ENCODE measurements at regions not wholly inside any gene's neighbourhood (a gene's known extent, or its start where the extent isn't known, plus 50 kb on each side); places are given as distances from the start of the nearest gene placed in this dataset.

- Histone ChIP-seq H2AFZ (ENCODE audit: low read length) (no peak overlapping the region), H3K27me3 (ENCODE audit: control insufficient read depth in 3 of 3, insufficient read depth in 3 of 3, low read depth in 1 of 3, low read length in 3 of 3) (peaks cover 0 to 35% (median 0%) of the 10 kb centered on the region in 3 experiments), H2BK12ac (ENCODE audit: low read length) (no peak overlapping the region), H3K36me3 (replicated peaks in 1 of 2; ENCODE audit: control insufficient read depth in 2 of 2, insufficient read depth in 2 of 2, low read length in 2 of 2) (no peaks in the 10 kb centered on the region), H3K9me3 (replicated peaks in 1 of 2; ENCODE audit: control insufficient read depth in 2 of 2, insufficient read depth in 1 of 2, low read depth in 1 of 2, low read length in 2 of 2) (no peaks in the 10 kb centered on the region), H3K79me1 (ENCODE audit: low read depth, low read length) (no peaks in the 10 kb centered on the region), H3K27ac (replicated peaks; ENCODE audit: low read length) (no peak overlapping the region), H3K14ac (ENCODE audit: low read length) (peak overlapping the region; percentile 60), H4K91ac (ENCODE audit: low read depth, low read length, poor library complexity) (no peak overlapping the region), H3K23ac (ENCODE audit: low read depth, low read length, poor library complexity) (no peak overlapping the region), H2BK15ac (ENCODE audit: low read length) (no peak overlapping the region), H3K4me2 (ENCODE audit: insufficient read depth, low read length, poor library complexity, severe bottlenecking) (no peak overlapping the region), H3K18ac (ENCODE audit: low read length) (peak overlapping the region; percentile 58), H3K4me3 (ENCODE audit: low read length in 2 of 2) (no peak overlapping the region), H3K4ac (ENCODE audit: low read length) (no peak overlapping the region), H3K9ac (ENCODE audit: low read depth, low read length, poor library complexity) (no peak overlapping the region), H2BK120ac (ENCODE audit: low read depth, low read length) (peak overlapping the region; percentile 72), H3K4me1 (ENCODE audit: control insufficient read depth in 2 of 2, insufficient read depth in 1 of 2, low read depth in 1 of 2, low read length in 2 of 2) (peaks cover 0 to 4% of the 10 kb centered on the region in 2 donors), H2AK5ac (ENCODE audit: low read depth, low read length) (no peak overlapping the region), H2BK5ac (ENCODE audit: low read length) (no peak overlapping the region), H4K8ac (ENCODE audit: low read depth, low read length) (no peak overlapping the region)
- DNase-seq (ENCODE audit: low spot score), result no peak
- no CpG with 5 or more reads among the region's 2 CpGs for WGBS, 2 donors (ENCODE audit: extremely low coverage in 2 of 2, insufficient read length in 2 of 2, insufficient replicate concordance in 1 of 2)
Measured at GRCh38 chr5:135231289-135231688, 167.7 kb downstream of the MACROH2A1 start.

- H2BK120ac ChIP-seq (ENCODE audit: low read depth, low read length), result no peak overlapping the region
Measured at GRCh38 chr5:135230251-135230925, 168.6 kb downstream of the MACROH2A1 start.

GRCh38 chr5:135229679-135230132 lies 169.3 kb downstream of the MACROH2A1 start:
- H3K4me2 ChIP-seq (ENCODE audit: insufficient read depth, low read length, poor library complexity, severe bottlenecking), result no peak overlapping the region
- H3K27ac ChIP-seq (replicated peaks; ENCODE audit: low read length), result no peak overlapping the region
- H3K14ac ChIP-seq (ENCODE audit: low read length), result no peak overlapping the region
- no CpG with 5 or more reads among the region's 4 CpGs for WGBS, 2 donors (ENCODE audit: extremely low coverage in 2 of 2, insufficient read length in 2 of 2, insufficient replicate concordance in 1 of 2)
- no peak overlapping the region for H3K9ac ChIP-seq (ENCODE audit: low read depth, low read length, poor library complexity)
- H4K91ac ChIP-seq (ENCODE audit: low read depth, low read length, poor library complexity), result no peak overlapping the region
- H3K79me1 ChIP-seq (ENCODE audit: low read depth, low read length), result no peaks in the 10 kb centered on the region
- peak overlapping the region; percentile 29 for H4K8ac ChIP-seq (ENCODE audit: low read depth, low read length)
- H2AFZ ChIP-seq (ENCODE audit: low read length), result no peak overlapping the region
- no peak overlapping the region for H2BK12ac ChIP-seq (ENCODE audit: low read length)
- H2AK5ac ChIP-seq (ENCODE audit: low read depth, low read length), result peak overlapping the region; percentile 3
- no peak for DNase-seq (ENCODE audit: low spot score)
- H3K18ac ChIP-seq (ENCODE audit: low read length), result no peak overlapping the region
- peaks cover 0 to 4% of the 10 kb centered on the region in 2 donors for H3K4me1 ChIP-seq (ENCODE audit: control insufficient read depth in 2 of 2, insufficient read depth in 1 of 2, low read depth in 1 of 2, low read length in 2 of 2)
- H2BK120ac ChIP-seq (ENCODE audit: low read depth, low read length), result no peak overlapping the region
- no peak overlapping the region for H3K4ac ChIP-seq (ENCODE audit: low read length)
- H3K36me3 ChIP-seq (replicated peaks in 1 of 2; ENCODE audit: control insufficient read depth in 2 of 2, insufficient read depth in 2 of 2, low read length in 2 of 2), result no peaks in the 10 kb centered on the region
- H3K9me3 ChIP-seq (replicated peaks in 1 of 2; ENCODE audit: control insufficient read depth in 2 of 2, insufficient read depth in 1 of 2, low read depth in 1 of 2, low read length in 2 of 2), result no peaks in the 10 kb centered on the region
- H3K27me3 ChIP-seq (ENCODE audit: control insufficient read depth in 3 of 3, insufficient read depth in 3 of 3, low read depth in 1 of 3, low read length in 3 of 3), result peaks cover 0 to 35% (median 0%) of the 10 kb centered on the region in 3 experiments
- H2BK5ac ChIP-seq (ENCODE audit: low read length), result no peak overlapping the region
- no peak overlapping the region for H2BK15ac ChIP-seq (ENCODE audit: low read length)
- H3K4me3 ChIP-seq (ENCODE audit: low read length in 2 of 2), result no peak overlapping the region
- H3K23ac ChIP-seq (ENCODE audit: low read depth, low read length, poor library complexity), result no peak overlapping the region

More at GRCh38 chr5:135230251-135230925, 168.6 kb downstream of the MACROH2A1 start:
- no peaks in the 10 kb centered on the region for H3K9me3 ChIP-seq (replicated peaks in 1 of 2; ENCODE audit: control insufficient read depth in 2 of 2, insufficient read depth in 1 of 2, low read depth in 1 of 2, low read length in 2 of 2)
- DNase-seq (ENCODE audit: low spot score), result no peak
- H4K8ac ChIP-seq (ENCODE audit: low read depth, low read length), result no peak overlapping the region
- H3K36me3 ChIP-seq (replicated peaks in 1 of 2; ENCODE audit: control insufficient read depth in 2 of 2, insufficient read depth in 2 of 2, low read length in 2 of 2), result no peaks in the 10 kb centered on the region
- no peak overlapping the region for H3K4me2 ChIP-seq (ENCODE audit: insufficient read depth, low read length, poor library complexity, severe bottlenecking)
- H3K14ac ChIP-seq (ENCODE audit: low read length), result no peak overlapping the region
- no peak overlapping the region for H3K4ac ChIP-seq (ENCODE audit: low read length)
- peaks cover 0 to 4% of the 10 kb centered on the region in 2 donors for H3K4me1 ChIP-seq (ENCODE audit: control insufficient read depth in 2 of 2, insufficient read depth in 1 of 2, low read depth in 1 of 2, low read length in 2 of 2)
- peak overlapping the region; percentile 78 for H3K18ac ChIP-seq (ENCODE audit: low read length)
- no peak overlapping the region for H2BK12ac ChIP-seq (ENCODE audit: low read length)
- H3K4me3 ChIP-seq (ENCODE audit: low read length in 2 of 2), result no peak overlapping the region
- H2BK15ac ChIP-seq (ENCODE audit: low read length), result no peak overlapping the region
- no peak overlapping the region for H4K91ac ChIP-seq (ENCODE audit: low read depth, low read length, poor library complexity)
- peaks cover 0 to 36% (median 0%) of the 10 kb centered on the region in 3 experiments for H3K27me3 ChIP-seq (ENCODE audit: control insufficient read depth in 3 of 3, insufficient read depth in 3 of 3, low read depth in 1 of 3, low read length in 3 of 3)
- no peak overlapping the region for H3K9ac ChIP-seq (ENCODE audit: low read depth, low read length, poor library complexity)
- no peak overlapping the region for H3K27ac ChIP-seq (replicated peaks; ENCODE audit: low read length)
- H3K23ac ChIP-seq (ENCODE audit: low read depth, low read length, poor library complexity), result no peak overlapping the region
- H2AFZ ChIP-seq (ENCODE audit: low read length), result peak overlapping the region; percentile 45
- H2BK5ac ChIP-seq (ENCODE audit: low read length), result no peak overlapping the region
- peak overlapping the region; percentile 57 for H2AK5ac ChIP-seq (ENCODE audit: low read depth, low read length)
- WGBS, 2 donors (ENCODE audit: extremely low coverage in 2 of 2, insufficient read length in 2 of 2, insufficient replicate concordance in 1 of 2), result no CpG with 5 or more reads among the region's 12 CpGs
- H3K79me1 ChIP-seq (ENCODE audit: low read depth, low read length), result no peaks in the 10 kb centered on the region

DNA sequence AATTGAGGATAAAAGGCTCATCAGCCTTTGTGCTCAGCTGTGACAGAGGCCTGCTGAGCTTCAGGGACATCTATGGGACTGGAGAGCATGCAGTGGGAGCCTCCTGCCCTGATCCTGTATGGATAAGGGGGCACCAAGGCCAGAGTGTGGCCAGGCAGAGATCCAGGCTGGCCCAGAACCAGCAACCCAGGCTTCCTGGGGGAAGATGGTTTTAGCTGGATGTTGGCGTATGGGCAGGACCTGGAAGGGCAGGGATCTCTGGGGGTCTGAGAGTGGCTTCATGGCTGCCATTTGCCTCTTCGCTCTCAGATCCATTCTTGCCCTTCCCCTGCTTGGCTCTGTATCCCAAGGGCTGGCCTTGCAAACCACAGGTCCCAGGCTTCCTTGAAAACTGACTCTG lies 169.9 kb downstream of the MACROH2A1 start:
- Histone ChIP-seq H2BK12ac (ENCODE audit: low read length) (peak overlapping the region; percentile 18), H3K9ac (ENCODE audit: low read depth, low read length, poor library complexity) (no peak overlapping the region), H2BK15ac (ENCODE audit: low read length) (no peak overlapping the region), H4K8ac (ENCODE audit: low read depth, low read length) (no peak overlapping the region), H3K4me1 (ENCODE audit: control insufficient read depth in 2 of 2, insufficient read depth in 1 of 2, low read depth in 1 of 2, low read length in 2 of 2) (peaks cover 0 to 4% of the 10 kb centered on the region in 2 donors), H2BK120ac (ENCODE audit: low read depth, low read length) (no peak overlapping the region), H3K36me3 (replicated peaks in 1 of 2; ENCODE audit: control insufficient read depth in 2 of 2, insufficient read depth in 2 of 2, low read length in 2 of 2) (no peaks in the 10 kb centered on the region), H3K9me3 (replicated peaks in 1 of 2; ENCODE audit: control insufficient read depth in 2 of 2, insufficient read depth in 1 of 2, low read depth in 1 of 2, low read length in 2 of 2) (no peaks in the 10 kb centered on the region), H3K4me3 (ENCODE audit: low read length in 2 of 2) (no peak overlapping the region), H3K4ac (ENCODE audit: low read length) (no peak overlapping the region), H3K79me1 (ENCODE audit: low read depth, low read length) (no peaks in the 10 kb centered on the region), H3K27ac (replicated peaks; ENCODE audit: low read length) (no peak overlapping the region), H4K91ac (ENCODE audit: low read depth, low read length, poor library complexity) (no peak overlapping the region), H3K27me3 (ENCODE audit: control insufficient read depth in 3 of 3, insufficient read depth in 3 of 3, low read depth in 1 of 3, low read length in 3 of 3) (peaks cover 0 to 33% (median 0%) of the 10 kb centered on the region in 3 experiments), H3K18ac (ENCODE audit: low read length) (no peak overlapping the region), H2AK5ac (ENCODE audit: low read depth, low read length) (peak overlapping the region; percentile 3), H3K4me2 (ENCODE audit: insufficient read depth, low read length, poor library complexity, severe bottlenecking) (no peak overlapping the region), H3K14ac (ENCODE audit: low read length) (no peak overlapping the region), H2BK5ac (ENCODE audit: low read length) (no peak overlapping the region), H3K23ac (ENCODE audit: low read depth, low read length, poor library complexity) (no peak overlapping the region), H2AFZ (ENCODE audit: low read length) (no peak overlapping the region)
- DNase-seq (ENCODE audit: low spot score), result no peak
- no CpG with 5 or more reads among the region's 2 CpGs for WGBS, 2 donors (ENCODE audit: extremely low coverage in 2 of 2, insufficient read length in 2 of 2, insufficient replicate concordance in 1 of 2)

Data from neuronal stem cell (in vitro differentiated cells).